ENCODE measurements at regions not wholly inside any gene's neighbourhood (a gene's known extent, or its start where the extent isn't known, plus 50 kb on each side); places are given as distances from the start of the nearest gene placed in this dataset.

GRCh38 chr11:70930215-70930614 is 322.2 kb downstream of the SHANK2 start:
- DNase-seq (ENCODE audit: low spot score), result no peak

GRCh38 chr11:70931430-70931829 is 320.9 kb downstream of the SHANK2 start:
- no peak for DNase-seq (ENCODE audit: low spot score)

GRCh38 chr11:70933981-70934583 is 318.3 kb downstream of the SHANK2 start:
- DNase-seq (ENCODE audit: low spot score), result no peak

DNA sequence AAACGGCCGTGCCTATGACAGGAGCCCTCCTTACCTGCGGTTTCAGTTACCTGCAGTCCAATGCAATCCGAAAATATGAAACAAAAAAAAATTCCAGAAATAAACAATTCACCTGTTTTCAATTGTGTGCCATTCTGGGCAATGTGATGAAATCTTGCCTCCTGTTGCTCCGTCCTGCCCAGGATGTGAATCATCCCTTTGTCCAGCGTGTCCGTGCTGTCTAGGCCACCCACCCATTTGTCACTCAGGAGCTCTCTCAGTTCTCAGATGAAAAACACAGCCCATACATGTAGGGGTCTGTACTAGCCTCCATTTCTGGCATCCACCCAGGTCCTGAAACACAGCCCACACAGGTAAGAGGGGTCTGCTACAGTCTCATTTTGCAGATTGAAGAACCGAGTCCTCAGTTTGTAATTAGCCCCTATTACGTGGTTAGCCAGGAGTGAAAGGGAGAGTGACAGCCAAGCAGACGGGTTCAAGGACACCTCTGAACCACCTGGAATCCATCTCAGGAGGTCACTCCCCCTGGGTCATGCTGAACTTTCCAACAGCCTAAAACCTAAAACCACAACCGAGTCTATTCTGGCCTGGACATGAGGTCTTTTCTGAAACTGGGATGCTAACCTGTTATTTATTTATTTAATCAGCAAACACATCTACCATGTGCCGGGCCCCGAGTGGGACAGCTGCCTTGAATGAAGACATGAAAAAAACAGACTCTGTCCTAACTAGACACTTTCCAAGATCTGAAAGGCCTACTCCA is 317.2 kb downstream of the SHANK2 start:
- DNase-seq (ENCODE audit: low spot score), result peak; percentile 21

DNA sequence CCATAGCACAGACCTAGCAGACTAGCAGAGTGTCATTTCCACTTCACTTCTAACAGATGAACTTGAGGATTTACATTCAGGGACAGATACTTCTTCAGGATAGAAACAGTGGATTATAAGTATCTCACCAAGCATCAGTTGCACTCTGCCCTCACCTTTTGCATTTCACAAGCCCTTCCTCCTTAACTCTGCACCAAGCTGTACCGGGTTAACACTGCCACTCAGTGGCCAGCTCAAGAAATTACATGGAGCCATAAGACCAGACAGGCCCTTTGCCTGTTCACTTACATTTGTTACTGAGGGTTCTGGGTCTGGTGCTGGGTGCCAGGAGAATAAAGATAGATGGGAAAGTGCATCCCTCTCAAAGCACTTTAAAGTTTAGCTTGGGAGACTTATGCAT is 309.8 kb downstream of the SHANK2 start:
- DNase-seq (ENCODE audit: low spot score), result no peak

DNA sequence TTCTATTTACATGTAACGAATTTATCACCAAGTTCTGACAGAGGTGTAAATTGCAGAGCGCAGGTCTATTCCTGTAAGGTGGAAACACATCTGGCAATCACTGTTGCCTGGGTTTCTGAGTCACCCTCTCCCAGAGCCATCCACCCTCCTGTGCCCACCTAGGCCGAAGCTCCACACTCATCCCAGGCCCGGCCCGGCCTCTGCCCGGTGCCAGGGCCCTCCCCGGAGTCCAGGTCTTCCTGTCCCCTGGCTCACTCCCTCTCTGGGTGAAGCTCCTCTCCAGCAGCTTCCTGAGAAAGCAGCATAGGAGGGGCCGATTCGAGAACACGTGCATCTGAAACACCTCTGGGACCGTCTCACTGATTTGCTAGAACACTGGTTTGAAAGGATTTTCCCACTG is 308.2 kb downstream of the SHANK2 start:
- no peak for DNase-seq (ENCODE audit: low spot score)

DNA sequence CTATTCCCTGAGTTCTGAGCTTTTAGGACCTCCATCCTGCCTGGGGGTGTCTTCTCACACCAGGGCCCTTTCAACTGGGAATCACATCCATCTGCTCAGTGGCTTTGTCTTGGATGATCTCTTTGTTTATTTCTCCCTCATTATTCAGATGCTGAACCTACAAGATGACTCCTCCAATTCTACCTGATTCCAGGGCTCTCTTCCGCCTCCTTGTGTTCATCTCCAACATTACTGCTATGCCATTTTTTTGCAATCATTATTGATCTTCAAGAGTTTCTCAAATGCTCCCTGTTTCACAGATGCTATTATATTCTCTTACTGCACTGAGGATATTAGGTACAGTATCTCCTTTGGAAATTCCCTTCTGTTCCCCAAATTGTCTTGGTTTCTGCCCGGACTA is 307.7 kb downstream of the SHANK2 start:
- DNase-seq (ENCODE audit: low spot score), result no peak

- DNase-seq (ENCODE audit: low spot score), result no peak
Observed at GRCh38 chr11:70948398-70948797, 304.0 kb downstream of the SHANK2 start.

DNA sequence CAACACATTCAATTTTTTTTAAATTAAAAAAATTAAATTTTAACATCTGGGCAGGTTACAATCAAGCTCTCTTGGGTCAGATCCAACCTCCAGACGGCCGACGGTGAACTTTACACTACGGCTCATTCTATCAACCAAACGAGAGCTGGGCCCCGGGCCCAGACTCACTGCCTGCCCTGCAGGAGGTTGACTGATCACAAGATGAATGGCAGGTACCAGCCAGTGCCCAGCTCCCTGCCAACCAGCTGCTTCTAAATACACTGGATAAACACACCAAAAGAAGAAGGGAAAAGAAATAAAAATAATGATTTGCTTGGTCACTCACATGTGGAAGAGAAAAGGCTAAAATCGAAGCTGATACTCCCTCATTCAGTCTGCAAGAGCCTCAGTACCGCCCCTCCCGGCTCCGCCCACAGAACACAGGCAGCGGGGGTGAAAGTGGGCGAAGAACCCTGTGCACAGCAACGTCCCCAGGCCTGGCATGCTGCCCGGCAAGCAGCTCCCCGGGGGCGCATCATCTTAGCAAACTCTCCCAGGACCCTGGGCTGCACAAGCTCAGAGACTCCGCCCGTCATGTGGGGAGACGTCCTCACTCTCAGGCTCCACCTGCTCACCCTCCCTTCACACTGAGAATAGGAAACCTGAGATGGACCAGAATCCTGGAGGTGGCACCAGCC is 303.4 kb downstream of the SHANK2 start:
- no peak for DNase-seq (ENCODE audit: low spot score)

DNA sequence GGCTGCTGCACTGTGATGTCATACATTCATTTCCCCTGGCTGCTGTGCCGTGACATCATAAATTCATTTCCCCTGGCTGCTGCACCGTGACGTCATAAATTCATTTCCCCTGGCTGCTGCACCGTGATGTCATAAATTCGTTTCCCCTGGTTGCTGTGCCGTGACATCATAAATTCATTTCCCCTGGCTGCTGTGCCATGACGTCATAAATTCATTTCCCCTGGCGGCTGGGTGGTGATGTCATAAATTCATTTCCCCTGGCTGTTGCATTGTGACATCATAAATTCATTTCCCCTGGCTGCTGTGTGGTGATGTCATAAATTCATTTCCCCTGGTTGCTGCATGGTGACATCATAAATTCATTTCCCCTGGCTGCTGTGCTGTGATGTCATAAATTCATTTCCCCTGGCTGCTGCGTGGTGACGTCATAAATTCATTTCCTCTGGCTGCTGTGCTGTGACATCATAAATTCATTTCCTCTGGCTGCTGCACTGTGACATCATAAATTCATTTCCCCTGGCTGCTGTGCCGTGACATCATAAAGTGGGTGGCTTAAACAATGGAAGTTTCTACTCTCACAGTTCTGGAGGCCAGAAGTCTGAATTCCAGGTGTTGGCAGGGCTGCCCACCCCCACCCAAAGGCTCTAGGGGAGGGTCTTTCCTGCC is 301.1 kb downstream of the SHANK2 start:
- DNase-seq (ENCODE audit: low spot score), result no peak

DNA sequence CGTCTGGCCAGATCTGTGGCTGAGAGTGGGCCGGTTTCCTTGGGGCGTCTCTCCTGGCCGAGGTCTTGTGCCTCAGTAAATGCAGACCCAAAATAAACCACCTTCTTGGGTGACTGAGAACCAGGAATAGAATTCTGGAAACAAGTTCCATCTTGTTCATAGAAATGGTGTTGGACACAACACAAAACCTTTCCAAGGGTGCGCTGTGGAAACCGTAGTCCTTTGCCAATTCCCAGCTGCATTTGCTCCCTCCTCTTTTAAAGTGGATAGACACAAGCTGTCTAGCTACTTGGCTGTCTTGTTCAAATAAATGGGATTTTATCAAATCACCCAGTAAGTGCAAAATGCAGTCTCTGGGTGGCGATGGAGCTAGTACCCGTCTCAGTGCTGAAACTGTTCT is 300.2 kb downstream of the SHANK2 start:
- DNase-seq (ENCODE audit: low spot score), result no peak

DNA sequence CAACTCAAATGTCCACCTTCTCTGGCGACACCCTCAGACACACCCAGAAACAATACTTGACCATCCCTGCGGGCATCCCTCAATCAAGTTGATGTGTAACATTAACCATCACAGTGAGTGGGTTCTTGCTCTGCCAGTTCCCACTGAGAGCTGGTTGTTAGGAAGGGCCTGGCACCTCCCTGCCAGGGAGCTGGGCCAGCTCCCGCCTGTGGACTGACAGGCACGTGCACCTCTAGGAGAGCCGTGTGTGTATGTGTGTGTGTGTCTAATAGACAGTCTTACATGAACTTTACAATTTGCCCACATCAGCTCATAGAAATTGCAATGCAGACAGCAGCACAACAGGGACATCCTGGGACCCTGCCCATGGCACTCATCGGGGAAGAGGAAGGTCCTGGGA is 298.7 kb downstream of the SHANK2 start:
- DNase-seq (ENCODE audit: low spot score), result no peak

DNA sequence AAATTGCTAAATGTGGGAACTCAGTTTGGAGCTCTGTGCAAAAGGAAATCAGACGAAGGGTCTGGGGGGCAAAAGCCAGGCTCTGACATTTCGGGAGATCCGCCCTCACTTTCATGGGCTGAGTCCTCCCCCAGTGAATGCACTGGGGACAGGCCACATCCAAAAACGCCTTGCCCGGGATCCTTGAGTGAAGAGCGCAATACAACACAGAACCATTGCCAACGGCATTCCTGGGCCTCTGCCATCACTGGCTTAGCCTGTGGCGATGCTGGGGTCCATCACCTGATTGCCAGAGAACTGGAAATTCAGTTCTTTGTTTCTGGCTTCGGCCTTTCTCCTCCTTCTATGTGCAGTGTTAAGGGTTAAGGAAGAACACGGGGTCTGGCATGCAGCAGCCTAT is 297.9 kb downstream of the SHANK2 start:
- no peak for DNase-seq (ENCODE audit: low spot score)

Measured in hepatic stellate cell (primary cell).